HG03442 (cell line): ENCODE measurements at regions not wholly inside any gene's neighbourhood (a gene's known extent, or its start where the extent isn't known, plus 50 kb on each side); places are given as distances from the start of the nearest gene placed in this dataset.
"Not testable (repeated sequence)": the region's sequence is repeated elsewhere in the genome, so short reads cannot be mapped to it uniquely, and the experiment has no call there.

Experiments used
- ATAC-seq: cut with Tn5 transposase; IDR thresholded peaks from one replicate; pipeline ENCODE4 v1.9.1; 2021; ENCODE audit warnings: mild to moderate bottlenecking, moderate library complexity; ENCODE audit not compliant: unreplicated experiment

GRCh38 chr6:44733868-44734267, 346.4 kb downstream of the CDC5L start:
- ATAC-seq = no peak

- peak; percentile 20 for ATAC-seq
These were observed 347.6 kb downstream of the CDC5L start for GRCh38 chr6:44734886-44735629.

- ATAC-seq = peak; percentile 66
These were observed 348.1 kb downstream of the CDC5L start for GRCh38 chr6:44735630-44735963.

- no peak for ATAC-seq
These were observed 349.8 kb downstream of the CDC5L start for GRCh38 chr6:44737341-44737740.

GRCh38 chr6:44737829-44738528, 350.5 kb downstream of the CDC5L start:
- ATAC-seq = no peak

- peak; percentile 34 for ATAC-seq
These were observed 351.2 kb downstream of the CDC5L start for GRCh38 chr6:44738601-44739146.

GRCh38 chr6:44739181-44739580, 351.7 kb downstream of the CDC5L start:
- ATAC-seq = no peak

GRCh38 chr6:44740566-44741120, 353.1 kb downstream of the CDC5L start:
- ATAC-seq = no peak

GRCh38 chr6:44742201-44742600, 354.7 kb downstream of the CDC5L start:
- no peak for ATAC-seq

- no peak for ATAC-seq
These were observed 355.4 kb downstream of the CDC5L start for GRCh38 chr6:44742828-44743372.

- ATAC-seq = not testable (repeated sequence)
These were observed 372.6 kb downstream of the CDC5L start for GRCh38 chr6:44760116-44760515.

- ATAC-seq = no peak
These were observed 373.5 kb downstream of the CDC5L start for GRCh38 chr6:44761046-44761445.

- ATAC-seq = no peak
These were observed 375.0 kb downstream of the CDC5L start for GRCh38 chr6:44762496-44762895.

GRCh38 chr6:44771647-44772415, 384.3 kb downstream of the CDC5L start:
- no peak for ATAC-seq

- no peak for ATAC-seq
These were observed 385.3 kb downstream of the CDC5L start for GRCh38 chr6:44772838-44773237.

GRCh38 chr6:44775121-44775520, 387.6 kb downstream of the CDC5L start:
- ATAC-seq = no peak

- no peak for ATAC-seq
These were observed 388.8 kb downstream of the CDC5L start for GRCh38 chr6:44776344-44776743.

GRCh38 chr6:44778513-44778912, 391.0 kb downstream of the CDC5L start:
- ATAC-seq = no peak
